CD4-positive, CD25-positive, alpha-beta regulatory T cell (primary cell): ENCODE measurements at regions not wholly inside any gene's neighbourhood (a gene's known extent, or its start where the extent isn't known, plus 50 kb on each side); places are given as distances from the start of the nearest gene placed in this dataset.
"Not testable (repeated sequence)": the region's sequence is repeated elsewhere in the genome, so short reads cannot be mapped to it uniquely, and the experiment has no call there.

Experiments
- ATAC-seq, 2 donors: fragments of 150-1000 bp; cut with Tn5 transposase; one replicate each; pipeline ENCODE4 v1.10.0; 2021; ENCODE audit warnings: low read depth in 2 of 2, moderate number of reproducible peaks in 2 of 2, moderate library complexity in 1 of 2
- DNase-seq, 3 donors: peaks; one replicate each; pipeline versions ENCODE4 v3.0.0 to v3.0.0-alpha.2; 2012 to 2022; ENCODE audit warnings: mixed read lengths in 1 of 3
- H3K27ac ChIP-seq: one replicate; pipeline ENCODE4 v1.7.0; 2013; ENCODE audit warnings: mild to moderate bottlenecking, low read length; ENCODE audit not compliant: insufficient read depth, poor library complexity, severe bottlenecking
- H3K27me3 ChIP-seq: one replicate; pipeline ENCODE4 v1.7.0; 2013; ENCODE audit warnings: low read length; ENCODE audit not compliant: control insufficient read depth, insufficient read depth
- H3K36me3 ChIP-seq: one replicate; pipeline ENCODE4 v1.7.0; 2013; ENCODE audit warnings: mild to moderate bottlenecking, low read length, moderate library complexity; ENCODE audit not compliant: control insufficient read depth, insufficient read depth
- H3K4me1 ChIP-seq: 2 replicates; pipeline ENCODE4 v1.7.0; 2013; ENCODE audit warnings: mild to moderate bottlenecking, low read length; ENCODE audit not compliant: insufficient read depth, control insufficient read depth, poor library complexity, severe bottlenecking
- H3K4me3 ChIP-seq: one replicate; pipeline ENCODE4 v1.7.0; 2013; ENCODE audit warnings: low read depth, mild to moderate bottlenecking, low read length, moderate library complexity
- H3K9me3 ChIP-seq, 2 experiments: 1 replicate in 1 of 2; 2 replicates in 1 of 2; pipeline ENCODE4 v1.7.0; 2013; ENCODE audit warnings: low read length in 2 of 2, mild to moderate bottlenecking in 1 of 2, moderate library complexity in 1 of 2; ENCODE audit not compliant: control insufficient read depth in 2 of 2
- H3K27ac Mint-ChIP-seq, 3 donors: one replicate each; pipeline ENCODE4 v1.8.0; 2020 to 2022; ENCODE audit warnings: mild to moderate bottlenecking in 3 of 3, mixed read lengths in 3 of 3, moderate library complexity in 2 of 3
- H3K27me3 Mint-ChIP-seq: one replicate; pipeline ENCODE4 v1.8.0; 2022; ENCODE audit warnings: mild to moderate bottlenecking, mixed read lengths
- H3K36me3 Mint-ChIP-seq: one replicate; pipeline ENCODE4 v1.8.0; 2020; ENCODE audit warnings: mixed read lengths
- H3K4me1 Mint-ChIP-seq, 4 donors: one replicate each; pipeline ENCODE4 v1.8.0; 2020 to 2022; ENCODE audit warnings: mixed read lengths in 4 of 4, mild to moderate bottlenecking in 1 of 4
- H3K4me3 Mint-ChIP-seq, 4 donors: one replicate each; pipeline ENCODE4 v1.8.0; 2020 to 2022; ENCODE audit warnings: mild to moderate bottlenecking in 4 of 4, mixed read lengths in 4 of 4, moderate library complexity in 3 of 4
- H3K9me3 Mint-ChIP-seq, 7 donors: one replicate each; pipeline ENCODE4 v1.8.0; 2020 to 2022; ENCODE audit warnings: mixed read lengths in 7 of 7, mild to moderate bottlenecking in 3 of 7, moderate library complexity in 2 of 7

- DNase-seq (no peak), ATAC-seq (no peak)
- no peaks in the 10 kb centered on the region for H3K36me3 ChIP-seq
- Mint-ChIP-seq H3K4me1 (no peaks in the 10 kb centered on the region), H3K36me3 (no peaks in the 10 kb centered on the region), H3K27ac (no peak overlapping the region), H3K4me3 (no peak overlapping the region), H3K27me3 (no peaks in the 10 kb centered on the region), H3K9me3 (peaks cover 0 to 14% (median 3%) of the 10 kb centered on the region in 7 donors)
- no peaks in the 10 kb centered on the region for H3K27me3 ChIP-seq
- no peaks in the 10 kb centered on the region for H3K4me1 ChIP-seq
- H3K4me3 ChIP-seq, result no peak overlapping the region
- H3K27ac ChIP-seq, result no peak overlapping the region
- no peaks in the 10 kb centered on the region for H3K9me3 ChIP-seq
Measured at GRCh38 chr12:84408936-84409335, 503.7 kb downstream of the SLC6A15 start.

- H3K36me3 Mint-ChIP-seq, H3K4me1 ChIP-seq, H3K4me1 Mint-ChIP-seq, H3K4me3 ChIP-seq, H3K36me3 ChIP-seq, H3K27ac ChIP-seq, H3K27me3 Mint-ChIP-seq, DNase-seq, H3K27ac Mint-ChIP-seq, H3K9me3 ChIP-seq, H3K27me3 ChIP-seq, H3K4me3 Mint-ChIP-seq, ATAC-seq: not testable (repeated sequence)
- peaks cover 0 to 11% (median 3%) of the 10 kb centered on the region in 7 donors for H3K9me3 Mint-ChIP-seq
Measured at GRCh38 chr12:84406720-84407119, 505.9 kb downstream of the SLC6A15 start.

GRCh38 chr12:84397846-84398245 is 514.8 kb downstream of the SLC6A15 start:
- no peak for DNase-seq
- Mint-ChIP-seq H3K4me3 (no peak overlapping the region), H3K27me3 (no peaks in the 10 kb centered on the region), H3K36me3 (no peaks in the 10 kb centered on the region), H3K27ac (no peak overlapping the region), H3K9me3 (peaks cover 0 to 7% (median 5%) of the 10 kb centered on the region in 7 donors), H3K4me1 (no peaks in the 10 kb centered on the region)
- no peak for ATAC-seq
- no peaks in the 10 kb centered on the region for H3K27me3 ChIP-seq
- H3K27ac ChIP-seq, result no peak overlapping the region
- H3K9me3 ChIP-seq, result no peaks in the 10 kb centered on the region
- H3K36me3 ChIP-seq, result no peaks in the 10 kb centered on the region
- no peaks in the 10 kb centered on the region for H3K4me1 ChIP-seq
- no peak overlapping the region for H3K4me3 ChIP-seq

GRCh38 chr12:84397263-84397662 is 515.3 kb downstream of the SLC6A15 start:
- Mint-ChIP-seq H3K4me1 (no peaks in the 10 kb centered on the region), H3K9me3 (peaks cover 0 to 7% (median 5%) of the 10 kb centered on the region in 7 donors), H3K27ac (no peak overlapping the region), H3K4me3 (no peak overlapping the region), H3K27me3 (no peaks in the 10 kb centered on the region), H3K36me3 (no peaks in the 10 kb centered on the region)
- H3K4me1 ChIP-seq, result no peaks in the 10 kb centered on the region
- no peaks in the 10 kb centered on the region for H3K27me3 ChIP-seq
- H3K27ac ChIP-seq, result no peak overlapping the region
- ATAC-seq (no peak), DNase-seq (no peak)
- no peaks in the 10 kb centered on the region for H3K9me3 ChIP-seq
- H3K4me3 ChIP-seq, result no peak overlapping the region
- no peaks in the 10 kb centered on the region for H3K36me3 ChIP-seq

- H3K36me3 ChIP-seq, H3K27ac ChIP-seq, H3K4me3 ChIP-seq, H3K4me3 Mint-ChIP-seq, H3K27me3 ChIP-seq, H3K27ac Mint-ChIP-seq, H3K36me3 Mint-ChIP-seq, H3K4me1 ChIP-seq, H3K27me3 Mint-ChIP-seq, ATAC-seq, H3K9me3 ChIP-seq, H3K4me1 Mint-ChIP-seq, DNase-seq: not testable (repeated sequence)
- H3K9me3 Mint-ChIP-seq, result peaks cover 0 to 10% (median 6%) of the 10 kb centered on the region in 7 donors
Measured at GRCh38 chr12:84391176-84391575, 521.4 kb downstream of the SLC6A15 start.

GRCh38 chr12:84384384-84384783 is 528.2 kb downstream of the SLC6A15 start:
- peaks cover 5% of the 10 kb centered on the region for H3K27me3 Mint-ChIP-seq
- no peaks in the 10 kb centered on the region for H3K36me3 ChIP-seq
- no peaks in the 10 kb centered on the region for H3K36me3 Mint-ChIP-seq
- no peak for ATAC-seq
- no peaks in the 10 kb centered on the region for H3K4me1 ChIP-seq
- H3K27me3 ChIP-seq, result no peaks in the 10 kb centered on the region
- H3K4me3 ChIP-seq, result no peak overlapping the region
- no peak overlapping the region for H3K27ac ChIP-seq
- H3K4me1 Mint-ChIP-seq, result no peaks in the 10 kb centered on the region
- no peak for DNase-seq
- H3K27ac Mint-ChIP-seq, result no peak overlapping the region
- no peak overlapping the region for H3K4me3 Mint-ChIP-seq
- peaks cover 0 to 2% of the 10 kb centered on the region in 2 experiments for H3K9me3 ChIP-seq
- peaks cover 3 to 14% (median 8%) of the 10 kb centered on the region in 7 donors for H3K9me3 Mint-ChIP-seq

GRCh38 chr12:84382486-84382885 is 530.1 kb downstream of the SLC6A15 start:
- not testable (repeated sequence) for H3K27ac Mint-ChIP-seq, H3K36me3 ChIP-seq, H3K4me1 Mint-ChIP-seq, DNase-seq, H3K4me1 ChIP-seq, ATAC-seq, H3K4me3 ChIP-seq, H3K9me3 ChIP-seq, H3K36me3 Mint-ChIP-seq, H3K27ac ChIP-seq, H3K27me3 ChIP-seq, H3K4me3 Mint-ChIP-seq, H3K27me3 Mint-ChIP-seq
- peaks cover 1 to 18% (median 9%) of the 10 kb centered on the region in 7 donors for H3K9me3 Mint-ChIP-seq

- DNase-seq (no peak), ATAC-seq (no peak)
- no peaks in the 10 kb centered on the region for H3K36me3 ChIP-seq
- Mint-ChIP-seq H3K27ac (no peak overlapping the region), H3K4me1 (no peaks in the 10 kb centered on the region), H3K27me3 (no peaks in the 10 kb centered on the region), H3K4me3 (no peak overlapping the region), H3K9me3 (peaks cover 0 to 10% (median under 1%) of the 10 kb centered on the region in 7 donors), H3K36me3 (no peaks in the 10 kb centered on the region)
- H3K9me3 ChIP-seq, result no peaks in the 10 kb centered on the region
- H3K27ac ChIP-seq, result no peak overlapping the region
- H3K4me1 ChIP-seq, result no peaks in the 10 kb centered on the region
- no peak overlapping the region for H3K4me3 ChIP-seq
- no peaks in the 10 kb centered on the region for H3K27me3 ChIP-seq
Measured at GRCh38 chr12:84376320-84376719, 536.3 kb downstream of the SLC6A15 start.
